A549 (cell line): ENCODE measurements at regions not wholly inside any gene's neighbourhood (a gene's known extent, or its start where the extent isn't known, plus 50 kb on each side); places are given as distances from the start of the nearest gene placed in this dataset.

Experiments used
- CBX2 ChIP-seq: fragments of 200-600 bp; sonication (generic); IDR thresholded peaks from 2 replicates; pipeline ENCODE4 v1.6.1; 2016; ENCODE audit warnings: low read depth, mild to moderate bottlenecking, borderline replicate concordance
- CEBPB ChIP-seq, 2 experiments: fragments of >200 bp in 1 of 2; sonication (Bioruptor Twin) in 1 of 2; formaldehyde crosslinking in 1 of 2; IDR thresholded peaks; 2 replicates each; pipeline ENCODE4 v1.6.1; 2012 to 2016
- ESRRA ChIP-seq: fragments of 150-350 bp; IDR thresholded peaks from 2 replicates; pipeline ENCODE4 v1.6.1; 2014; ENCODE audit warnings: mild to moderate bottlenecking, low read length, borderline replicate concordance
- HEYL ChIP-seq: fragments of 250-450 bp; sonication (Bioruptor Pico); IDR thresholded peaks from 2 replicates; pipeline ENCODE4 v1.8.0; 2021; ENCODE audit warnings: mild to moderate bottlenecking, moderate library complexity
- JUN ChIP-seq, 2 experiments: fragments of >200 bp; sonication (Bioruptor Twin); formaldehyde crosslinking; IDR thresholded peaks; 2 replicates in 1 of 2; 3 replicates in 1 of 2; pipeline ENCODE4 v1.6.1; 2016 to 2017
- JUNB ChIP-seq: fragments of >200 bp; sonication (Bioruptor Twin); formaldehyde crosslinking; IDR thresholded peaks from 2 replicates; pipeline ENCODE4 v1.6.1; 2016
- NFE2L2 ChIP-seq: fragments of 150-350 bp; conservative IDR thresholded peaks from 2 replicates; pipeline ENCODE4 v1.6.1; 2014; ENCODE audit warnings: low read length
- PBX3 ChIP-seq: IDR thresholded peaks from 2 replicates; pipeline ENCODE4 v1.6.1; 2012
- REST ChIP-seq: fragments of 200-600 bp; sonication (generic); IDR thresholded peaks from 2 replicates; pipeline ENCODE4 v1.6.1; 2016; ENCODE audit warnings: antibody characterized with exemption, mild to moderate bottlenecking, moderate library complexity
- RNF2 ChIP-seq: fragments of 200-600 bp; sonication (generic); IDR thresholded peaks from 2 replicates; pipeline ENCODE4 v1.6.1; 2016; ENCODE audit warnings: low read depth, mild to moderate bottlenecking, antibody characterized with exemption, moderate library complexity, borderline replicate concordance
- SMC3 ChIP-seq: fragments of >200 bp; sonication (Bioruptor Twin); formaldehyde crosslinking; IDR thresholded peaks from 3 replicates; pipeline ENCODE4 v1.6.1; 2018; ENCODE audit warnings: inconsistent platforms
- TF ChIP-seq, protein P1 (sequence below): fragments of >200 bp; sonication (Bioruptor Twin); formaldehyde crosslinking; IDR thresholded peaks from 3 replicates; pipeline ENCODE4 v1.5.1; 2016
- TF ChIP-seq, protein P2 (sequence below): fragments of 150-350 bp; IDR thresholded peaks from 2 replicates; pipeline ENCODE4 v1.6.1; 2014; ENCODE audit warnings: low read depth, mild to moderate bottlenecking, low read length

GRCh38 chr6:19918436-19918835 lies 81.3 kb downstream of the ID4 start:
- TF ChIP-seq HEYL (CRISPR knock-in tag) (no peak), CBX2 (no peak), REST (no peak), CEBPB (IDR thresholded peaks at IDR 0.05) (no peak), ESRRA (no peak), JUN (IDR thresholded peaks at IDR 0.05) (no peak), JUNB (no peak), RNF2 (no peak), SMC3 (no peak), PBX3 (no peak), NFE2L2 (no peak)
- TF ChIP-seq, protein P1, sequence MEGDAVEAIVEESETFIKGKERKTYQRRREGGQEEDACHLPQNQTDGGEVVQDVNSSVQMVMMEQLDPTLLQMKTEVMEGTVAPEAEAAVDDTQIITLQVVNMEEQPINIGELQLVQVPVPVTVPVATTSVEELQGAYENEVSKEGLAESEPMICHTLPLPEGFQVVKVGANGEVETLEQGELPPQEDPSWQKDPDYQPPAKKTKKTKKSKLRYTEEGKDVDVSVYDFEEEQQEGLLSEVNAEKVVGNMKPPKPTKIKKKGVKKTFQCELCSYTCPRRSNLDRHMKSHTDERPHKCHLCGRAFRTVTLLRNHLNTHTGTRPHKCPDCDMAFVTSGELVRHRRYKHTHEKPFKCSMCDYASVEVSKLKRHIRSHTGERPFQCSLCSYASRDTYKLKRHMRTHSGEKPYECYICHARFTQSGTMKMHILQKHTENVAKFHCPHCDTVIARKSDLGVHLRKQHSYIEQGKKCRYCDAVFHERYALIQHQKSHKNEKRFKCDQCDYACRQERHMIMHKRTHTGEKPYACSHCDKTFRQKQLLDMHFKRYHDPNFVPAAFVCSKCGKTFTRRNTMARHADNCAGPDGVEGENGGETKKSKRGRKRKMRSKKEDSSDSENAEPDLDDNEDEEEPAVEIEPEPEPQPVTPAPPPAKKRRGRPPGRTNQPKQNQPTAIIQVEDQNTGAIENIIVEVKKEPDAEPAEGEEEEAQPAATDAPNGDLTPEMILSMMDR = no peak
- TF ChIP-seq, protein P2, sequence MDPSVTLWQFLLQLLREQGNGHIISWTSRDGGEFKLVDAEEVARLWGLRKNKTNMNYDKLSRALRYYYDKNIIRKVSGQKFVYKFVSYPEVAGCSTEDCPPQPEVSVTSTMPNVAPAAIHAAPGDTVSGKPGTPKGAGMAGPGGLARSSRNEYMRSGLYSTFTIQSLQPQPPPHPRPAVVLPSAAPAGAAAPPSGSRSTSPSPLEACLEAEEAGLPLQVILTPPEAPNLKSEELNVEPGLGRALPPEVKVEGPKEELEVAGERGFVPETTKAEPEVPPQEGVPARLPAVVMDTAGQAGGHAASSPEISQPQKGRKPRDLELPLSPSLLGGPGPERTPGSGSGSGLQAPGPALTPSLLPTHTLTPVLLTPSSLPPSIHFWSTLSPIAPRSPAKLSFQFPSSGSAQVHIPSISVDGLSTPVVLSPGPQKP = no peak
